ENCODE measurements at regions not wholly inside any gene's neighbourhood (a gene's known extent, or its start where the extent isn't known, plus 50 kb on each side); places are given as distances from the start of the nearest gene placed in this dataset.

- TF ChIP-seq POLR2A (IDR thresholded peaks at IDR 0.05): no peak
- no peak for TF ChIP-seq CTCF (IDR thresholded peaks at IDR 0.05)
- no peak for TF ChIP-seq POLR2AphosphoS5 (IDR thresholded peaks at IDR 0.05)
These were observed 279.2 kb upstream of the NREP start for GRCh38 chr5:112036206-112036605.
